OCI-LY7 (cell line): ENCODE measurements at regions not wholly inside any gene's neighbourhood (a gene's known extent, or its start where the extent isn't known, plus 50 kb on each side); places are given as distances from the start of the nearest gene placed in this dataset.

ENCODE experiments used
- BruUV-seq: library from RNA; stranded (reverse); fragments of 400-500 nt; replicated peaks from 2 replicates; lab custom pipeline; 2021; lab: Mats Ljungman, UMichigan
- CTCF ChIA-PET: fragments of 300-600 bp; sonication (Branson Sonifier 250); formaldehyde crosslinking; loops from one replicate; lab custom pipeline; 2022; ENCODE audit warnings: antibody characterized with exemption; ENCODE audit not compliant: unreplicated experiment; lab: Charles Lee
- POLR2A ChIA-PET: fragments of 300-600 bp; sonication (Branson Sonifier 250); formaldehyde crosslinking; loops from one replicate; lab custom pipeline; 2022; ENCODE audit warnings: antibody characterized with exemption; lab: Charles Lee
- DNase-seq: peaks from one replicate; pipeline ENCODE4 v3.0.0-alpha.2; 2015; ENCODE audit warnings: low spot score
- H2AFZ ChIP-seq: fragments of 200-600 bp; sonication (generic), shearing (Covaris generic); 2 replicates; pipeline ENCODE4 v1.6.1; 2014; ENCODE audit warnings: mild to moderate bottlenecking, antibody characterized with exemption, low read length, moderate library complexity
- H3K27ac ChIP-seq: fragments of 200-600 bp; sonication (generic); 2 replicates; pipeline ENCODE4 v1.5.1; 2014; ENCODE audit warnings: mixed run types, low read depth, mild to moderate bottlenecking, moderate library complexity, low read length, inconsistent platforms; ENCODE audit not compliant: poor library complexity, severe bottlenecking
- H3K36me3 ChIP-seq: fragments of 200-600 bp; sonication (generic); 2 replicates; pipeline ENCODE4 v1.6.1; 2014; ENCODE audit warnings: mild to moderate bottlenecking, antibody characterized with exemption, low read length, moderate library complexity, mixed read lengths; ENCODE audit not compliant: insufficient read depth
- H3K4me1 ChIP-seq: fragments of 200-600 bp; sonication (generic); 2 replicates; pipeline ENCODE4 v1.5.1; 2014; ENCODE audit warnings: mild to moderate bottlenecking, low read length; ENCODE audit not compliant: insufficient read depth, poor library complexity, severe bottlenecking
- H3K4me2 ChIP-seq: fragments of 200-600 bp; sonication (generic); 2 replicates; pipeline ENCODE4 v1.6.1; 2014; ENCODE audit warnings: mild to moderate bottlenecking, low read length
- H3K4me3 ChIP-seq: fragments of 200-600 bp; sonication (generic); 2 replicates; pipeline ENCODE4 v1.5.1; 2014; ENCODE audit warnings: mild to moderate bottlenecking, low read depth, low read length; ENCODE audit not compliant: poor library complexity, severe bottlenecking
- H3K79me2 ChIP-seq: fragments of 200-600 bp; sonication (generic); 2 replicates; pipeline ENCODE4 v1.6.1; 2016; ENCODE audit warnings: low read depth, mild to moderate bottlenecking, low read length, moderate library complexity, mixed read lengths; ENCODE audit not compliant: insufficient read depth
- H3K9me2 ChIP-seq: fragments of 200-600 bp; sonication (generic); 2 replicates; pipeline ENCODE4 v1.6.1; 2016; ENCODE audit warnings: mild to moderate bottlenecking, low read length, mixed read lengths; ENCODE audit not compliant: insufficient read depth
- H3K9me3 ChIP-seq: fragments of 200-600 bp; sonication (generic); 2 replicates; pipeline ENCODE4 v1.6.1; 2014; ENCODE audit warnings: mild to moderate bottlenecking, mixed run types, low read length, mixed read lengths
- H4K20me1 ChIP-seq: fragments of 200-600 bp; sonication (generic); 2 replicates; pipeline ENCODE4 v1.6.1; 2014; ENCODE audit warnings: mild to moderate bottlenecking, antibody characterized with exemption, low read length, moderate library complexity, mixed read lengths; ENCODE audit not compliant: insufficient read depth
- EZH2phosphoT487 ChIP-seq: fragments of 200-600 bp; sonication (generic); IDR thresholded peaks from 2 replicates; pipeline ENCODE4 v1.6.1; 2018; ENCODE audit warnings: low read depth, borderline replicate concordance, mild to moderate bottlenecking, mixed run types, antibody characterized with exemption, low read length, moderate library complexity, mixed read lengths
- intact Hi-C: fragments of 100-400 bp; cut with micrococcal nuclease; formaldehyde crosslinking; loops from one replicate; pipeline ENCODE4 v1.10.0; 2022; ENCODE audit not compliant: unreplicated experiment
- TF ChIP-seq, protein P1 (sequence below): fragments of 200-600 bp; sonication (generic); conservative IDR thresholded peaks from 2 replicates; pipeline ENCODE4 v1.5.1; 2014; ENCODE audit warnings: mild to moderate bottlenecking, antibody characterized with exemption, low read length, moderate library complexity, mixed read lengths

- ChIA-PET POLR2A (interaction anchor here (0.8 to 1.1 kb wide), 2 partner anchors 26 to 699 kb away, joined by 3 to 4 read pairs; no protein-coding TSS in a partner anchor), CTCF (no interaction called here)
- Histone ChIP-seq H3K4me1 (peaks cover 6% of the 10 kb centered on the region), H3K27ac (no peak overlapping the region), H3K4me2 (no peak overlapping the region), H3K4me3 (no peak overlapping the region), H3K79me2 (no peaks in the 10 kb centered on the region), H3K9me3 (no peaks in the 10 kb centered on the region), H3K9me2 (no peaks in the 10 kb centered on the region), H2AFZ (no peak overlapping the region), H4K20me1 (no peaks in the 10 kb centered on the region), H3K36me3 (no peaks in the 10 kb centered on the region)
- no TSS peak for BruUV-seq
- no peak for DNase-seq
- TF ChIP-seq EZH2phosphoT487, result no peak
- TF ChIP-seq, protein P1, sequence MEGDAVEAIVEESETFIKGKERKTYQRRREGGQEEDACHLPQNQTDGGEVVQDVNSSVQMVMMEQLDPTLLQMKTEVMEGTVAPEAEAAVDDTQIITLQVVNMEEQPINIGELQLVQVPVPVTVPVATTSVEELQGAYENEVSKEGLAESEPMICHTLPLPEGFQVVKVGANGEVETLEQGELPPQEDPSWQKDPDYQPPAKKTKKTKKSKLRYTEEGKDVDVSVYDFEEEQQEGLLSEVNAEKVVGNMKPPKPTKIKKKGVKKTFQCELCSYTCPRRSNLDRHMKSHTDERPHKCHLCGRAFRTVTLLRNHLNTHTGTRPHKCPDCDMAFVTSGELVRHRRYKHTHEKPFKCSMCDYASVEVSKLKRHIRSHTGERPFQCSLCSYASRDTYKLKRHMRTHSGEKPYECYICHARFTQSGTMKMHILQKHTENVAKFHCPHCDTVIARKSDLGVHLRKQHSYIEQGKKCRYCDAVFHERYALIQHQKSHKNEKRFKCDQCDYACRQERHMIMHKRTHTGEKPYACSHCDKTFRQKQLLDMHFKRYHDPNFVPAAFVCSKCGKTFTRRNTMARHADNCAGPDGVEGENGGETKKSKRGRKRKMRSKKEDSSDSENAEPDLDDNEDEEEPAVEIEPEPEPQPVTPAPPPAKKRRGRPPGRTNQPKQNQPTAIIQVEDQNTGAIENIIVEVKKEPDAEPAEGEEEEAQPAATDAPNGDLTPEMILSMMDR, result no peak
- intact Hi-C loops, result no loop called here
Observed at GRCh38 chr4:14771504-14772175, 230.6 kb upstream of the CPEB2 start.

GRCh38 chr4:14772388-14772787 lies 229.9 kb upstream of the CPEB2 start:
- DNase-seq, result no peak
- no peak overlapping the region for H3K4me2 ChIP-seq
- intact Hi-C loops, result no loop called here
- H3K4me1 ChIP-seq, result peaks cover under 1% of the 10 kb centered on the region
- H3K4me3 ChIP-seq, result no peak overlapping the region
- no peaks in the 10 kb centered on the region for H3K36me3 ChIP-seq
- POLR2A ChIA-PET, result interaction anchor here (0.7 kb wide), 1 partner anchor 8 kb away, joined by 4 read pairs; no protein-coding TSS in a partner anchor
- TF ChIP-seq, protein P1, result no peak
- no peak for TF ChIP-seq EZH2phosphoT487
- no peak overlapping the region for H3K27ac ChIP-seq
- H3K9me3 ChIP-seq, result no peaks in the 10 kb centered on the region
- CTCF ChIA-PET, result no interaction called here
- H3K9me2 ChIP-seq, result no peaks in the 10 kb centered on the region
- no peaks in the 10 kb centered on the region for H4K20me1 ChIP-seq
- no TSS peak for BruUV-seq
- H3K79me2 ChIP-seq, result no peaks in the 10 kb centered on the region
- H2AFZ ChIP-seq, result no peak overlapping the region
